ENCODE measurements at regions not wholly inside any gene's neighbourhood (a gene's known extent, or its start where the extent isn't known, plus 50 kb on each side); places are given as distances from the start of the nearest gene placed in this dataset.

DNA sequence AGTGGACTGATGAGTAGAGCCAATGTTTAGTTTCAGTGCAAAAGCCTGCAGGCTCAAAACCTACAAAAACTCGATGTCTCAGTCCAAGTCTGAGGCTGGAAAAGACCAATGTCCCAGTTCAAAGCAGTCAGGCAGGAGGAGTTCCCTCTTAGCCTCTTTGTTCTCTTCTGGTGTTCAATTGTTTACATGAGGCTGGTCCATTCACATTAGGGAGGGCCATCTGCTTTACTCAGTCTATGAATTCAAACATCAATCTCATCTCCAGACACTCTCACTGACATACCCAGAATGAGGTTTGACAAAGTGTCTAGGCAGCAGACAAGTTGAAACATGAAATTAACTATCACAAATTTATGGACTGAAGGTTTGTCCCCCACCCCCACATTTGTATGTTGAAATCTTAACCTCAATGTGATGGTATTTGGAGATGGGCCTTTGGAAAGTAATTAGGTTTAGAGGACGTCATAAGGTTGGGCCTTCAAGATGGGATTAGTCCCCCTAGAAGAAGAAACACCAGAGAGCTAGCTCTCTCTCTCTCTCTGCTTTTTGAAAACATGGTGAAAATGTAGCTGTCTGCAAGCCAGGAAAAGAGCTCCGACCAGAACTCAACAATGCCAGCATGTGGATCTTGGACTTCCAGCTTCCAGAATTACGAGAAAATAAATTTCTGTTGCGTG, 438.5 kb upstream of the RGMA start:
- H3K18ac ChIP-seq (ENCODE audit: low read depth, low read length), result no peak overlapping the region
- H3K4ac ChIP-seq (ENCODE audit: low read depth, low read length), result no peak overlapping the region
- dilution Hi-C loops (cut with HindIII; ENCODE audit: low sequenced_read_pairs, unreplicated experiment), result no loop called here
- ChIA-PET CTCF (no interaction called here), POLR2A (ENCODE audit: unreplicated experiment) (no interaction called here)
- no peaks in the 10 kb centered on the region for H3K9me1 ChIP-seq (ENCODE audit: insufficient read depth, low read length)
- no peak overlapping the region for H3K56ac ChIP-seq (ENCODE audit: extremely low read depth, insufficient read depth, low read length)
- H3K27ac ChIP-seq (ENCODE audit: insufficient read depth, low read length), result no peak overlapping the region
- H3K36me3 ChIP-seq (ENCODE audit: control insufficient read depth, insufficient read depth, low read length), result no peaks in the 10 kb centered on the region
- no peak overlapping the region for H3K23ac ChIP-seq (ENCODE audit: low read depth, low read length)
- peaks cover 14% of the 10 kb centered on the region for H3K9me3 ChIP-seq (ENCODE audit: control insufficient read depth, insufficient read depth, low read length)
- no peak overlapping the region for H3K14ac ChIP-seq (replicated peaks; ENCODE audit: low read depth, low read length)
- WGBS, 2 experiments (ENCODE audit: extremely low coverage in 2 of 2, insufficient read length in 1 of 2), result no CpG with 5 or more reads among the region's 5 CpGs
- ATAC-seq (ENCODE audit: low read depth) (no peak), DNase-seq (no peak)
- no peaks in the 10 kb centered on the region for H3K4me1 ChIP-seq (ENCODE audit: control insufficient read depth, insufficient read depth, low read length)
- no peak for TF ChIP-seq RCOR1 (IDR thresholded peaks at IDR 0.05; ENCODE audit: insufficient replicate concordance, low read length)
- TF ChIP-seq CHD1 (IDR thresholded peaks at IDR 0.05; ENCODE audit: low read depth, low read length), result no peak
- TF ChIP-seq, protein P1, sequence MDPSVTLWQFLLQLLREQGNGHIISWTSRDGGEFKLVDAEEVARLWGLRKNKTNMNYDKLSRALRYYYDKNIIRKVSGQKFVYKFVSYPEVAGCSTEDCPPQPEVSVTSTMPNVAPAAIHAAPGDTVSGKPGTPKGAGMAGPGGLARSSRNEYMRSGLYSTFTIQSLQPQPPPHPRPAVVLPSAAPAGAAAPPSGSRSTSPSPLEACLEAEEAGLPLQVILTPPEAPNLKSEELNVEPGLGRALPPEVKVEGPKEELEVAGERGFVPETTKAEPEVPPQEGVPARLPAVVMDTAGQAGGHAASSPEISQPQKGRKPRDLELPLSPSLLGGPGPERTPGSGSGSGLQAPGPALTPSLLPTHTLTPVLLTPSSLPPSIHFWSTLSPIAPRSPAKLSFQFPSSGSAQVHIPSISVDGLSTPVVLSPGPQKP (IDR thresholded peaks at IDR 0.05; ENCODE audit: borderline replicate concordance, low read depth, low read length), result no peak
- TF ChIP-seq, protein P2, sequence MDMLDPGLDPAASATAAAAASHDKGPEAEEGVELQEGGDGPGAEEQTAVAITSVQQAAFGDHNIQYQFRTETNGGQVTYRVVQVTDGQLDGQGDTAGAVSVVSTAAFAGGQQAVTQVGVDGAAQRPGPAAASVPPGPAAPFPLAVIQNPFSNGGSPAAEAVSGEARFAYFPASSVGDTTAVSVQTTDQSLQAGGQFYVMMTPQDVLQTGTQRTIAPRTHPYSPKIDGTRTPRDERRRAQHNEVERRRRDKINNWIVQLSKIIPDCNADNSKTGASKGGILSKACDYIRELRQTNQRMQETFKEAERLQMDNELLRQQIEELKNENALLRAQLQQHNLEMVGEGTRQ (IDR thresholded peaks at IDR 0.05; ENCODE audit: low read depth, low read length), result no peak
- no peak for TF ChIP-seq SMC3 (IDR thresholded peaks at IDR 0.05; ENCODE audit: low read depth, low read length)
- TF ChIP-seq CEBPB (IDR thresholded peaks at IDR 0.05; ENCODE audit: low read depth, low read length), result no peak
- no peak for TF ChIP-seq POLR2A (IDR thresholded peaks at IDR 0.05; ENCODE audit: low read depth, low read length)
- TF ChIP-seq FOS (IDR thresholded peaks at IDR 0.05; ENCODE audit: low read depth, low read length), result no peak
- no peak for TF ChIP-seq RFX5 (IDR thresholded peaks at IDR 0.05; ENCODE audit: low read depth, low read length)
- TF ChIP-seq, protein P3, sequence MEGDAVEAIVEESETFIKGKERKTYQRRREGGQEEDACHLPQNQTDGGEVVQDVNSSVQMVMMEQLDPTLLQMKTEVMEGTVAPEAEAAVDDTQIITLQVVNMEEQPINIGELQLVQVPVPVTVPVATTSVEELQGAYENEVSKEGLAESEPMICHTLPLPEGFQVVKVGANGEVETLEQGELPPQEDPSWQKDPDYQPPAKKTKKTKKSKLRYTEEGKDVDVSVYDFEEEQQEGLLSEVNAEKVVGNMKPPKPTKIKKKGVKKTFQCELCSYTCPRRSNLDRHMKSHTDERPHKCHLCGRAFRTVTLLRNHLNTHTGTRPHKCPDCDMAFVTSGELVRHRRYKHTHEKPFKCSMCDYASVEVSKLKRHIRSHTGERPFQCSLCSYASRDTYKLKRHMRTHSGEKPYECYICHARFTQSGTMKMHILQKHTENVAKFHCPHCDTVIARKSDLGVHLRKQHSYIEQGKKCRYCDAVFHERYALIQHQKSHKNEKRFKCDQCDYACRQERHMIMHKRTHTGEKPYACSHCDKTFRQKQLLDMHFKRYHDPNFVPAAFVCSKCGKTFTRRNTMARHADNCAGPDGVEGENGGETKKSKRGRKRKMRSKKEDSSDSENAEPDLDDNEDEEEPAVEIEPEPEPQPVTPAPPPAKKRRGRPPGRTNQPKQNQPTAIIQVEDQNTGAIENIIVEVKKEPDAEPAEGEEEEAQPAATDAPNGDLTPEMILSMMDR (conservative IDR thresholded peaks at IDR 0.05; ENCODE audit: low read depth, low read length), result no peak
- no peak for TF ChIP-seq NFE2L2 (IDR thresholded peaks at IDR 0.05; ENCODE audit: low read depth, low read length)
- TF ChIP-seq BHLHE40 (IDR thresholded peaks at IDR 0.05; ENCODE audit: low read depth, low read length), result no peak
- TF ChIP-seq MXI1 (IDR thresholded peaks at IDR 0.05; ENCODE audit: borderline replicate concordance, low read depth, low read length), result no peak
- no peak for TF ChIP-seq RAD21 (IDR thresholded peaks at IDR 0.05; ENCODE audit: low read length)
- TF ChIP-seq MAFK (IDR thresholded peaks at IDR 0.05; ENCODE audit: low read depth, low read length), result no peak
- H4K20me1 ChIP-seq (ENCODE audit: insufficient read depth, low read length), result no peaks in the 10 kb centered on the region
- H2AFZ ChIP-seq (replicated peaks; ENCODE audit: low read length, poor library complexity), result no peak overlapping the region
- H4K8ac ChIP-seq (ENCODE audit: low read depth in 2 of 2, low read length in 2 of 2), result no peak overlapping the region
- no peak overlapping the region for H4K91ac ChIP-seq (ENCODE audit: insufficient read depth, low read depth, low read length)
- H2BK15ac ChIP-seq (ENCODE audit: low read depth, low read length), result no peak overlapping the region
- no peaks in the 10 kb centered on the region for H3K79me1 ChIP-seq (ENCODE audit: low read depth in 1 of 2, low read length in 2 of 2)
- H2BK5ac ChIP-seq (ENCODE audit: low read depth, low read length, poor library complexity, severe bottlenecking), result no peak overlapping the region
- no peak overlapping the region for H3K4me3 ChIP-seq (ENCODE audit: insufficient read depth, low read depth, low read length)
- in situ Hi-C loops (cut with MboI; ENCODE audit: low sequenced_read_pairs), result no loop called here
- H3K4me2 ChIP-seq (ENCODE audit: low read depth, low read length), result no peak overlapping the region
- BruUV-seq (replicated peaks), result no TSS peak
- H2BK20ac ChIP-seq (ENCODE audit: low read depth, low read length), result no peak overlapping the region
- intact Hi-C loops (cut with micrococcal nuclease), result no loop called here
- no peak overlapping the region for H4K5ac ChIP-seq (ENCODE audit: low read depth, low read length)
- no peak overlapping the region for H2AK9ac ChIP-seq (replicated peaks; ENCODE audit: low read depth, low read length, poor library complexity)
- no peak overlapping the region for H2AK5ac ChIP-seq (ENCODE audit: low read depth, low read length)
- H2BK120ac ChIP-seq (ENCODE audit: low read depth, low read length), result no peak overlapping the region
- no peaks in the 10 kb centered on the region for H3K27me3 ChIP-seq (ENCODE audit: control insufficient read depth, insufficient read depth, low read length)
- no peak overlapping the region for H3K9ac ChIP-seq (ENCODE audit: low read depth, low read length)
